HEK293T (cell line): ENCODE measurements at regions not wholly inside any gene's neighbourhood (a gene's known extent, or its start where the extent isn't known, plus 50 kb on each side); places are given as distances from the start of the nearest gene placed in this dataset.

ENCODE experiments used
- ARNT ChIP-seq: fragments of 450-650 bp; IDR thresholded peaks from 2 replicates; pipeline ENCODE4 v1.6.1; 2017; ENCODE audit warnings: mild to moderate bottlenecking
- BHLHE40 ChIP-seq: fragments of 450-650 bp; IDR thresholded peaks from 2 replicates; pipeline ENCODE4 v1.6.1; 2016; ENCODE audit warnings: mild to moderate bottlenecking, moderate library complexity, borderline replicate concordance
- ELF4 ChIP-seq: fragments of 450-650 bp; IDR thresholded peaks from 2 replicates; pipeline ENCODE4 v1.6.1; 2017; ENCODE audit warnings: antibody characterized with exemption
- FOXA1 ChIP-seq: fragments of 450-650 bp; IDR thresholded peaks from 2 replicates; pipeline ENCODE4 v1.6.1; 2016; ENCODE audit warnings: mild to moderate bottlenecking
- FOXM1 ChIP-seq: fragments of 450-650 bp; IDR thresholded peaks from 2 replicates; pipeline ENCODE4 v1.6.1; 2017; ENCODE audit warnings: mild to moderate bottlenecking, borderline replicate concordance
- HDGF ChIP-seq: fragments of 450-650 bp; IDR thresholded peaks from 2 replicates; pipeline ENCODE4 v1.6.1; 2017; ENCODE audit warnings: antibody characterized with exemption, borderline replicate concordance
- L3MBTL2 ChIP-seq: fragments of 450-650 bp; conservative IDR thresholded peaks from 2 replicates; pipeline ENCODE4 v1.6.1; 2016; ENCODE audit warnings: mild to moderate bottlenecking
- LEF1 ChIP-seq: fragments of 450-650 bp; IDR thresholded peaks from 2 replicates; pipeline ENCODE4 v1.6.1; 2017; ENCODE audit warnings: mild to moderate bottlenecking, borderline replicate concordance
- NFRKB ChIP-seq: fragments of 450-650 bp; IDR thresholded peaks from 2 replicates; pipeline ENCODE4 v1.6.1; 2016; ENCODE audit warnings: mild to moderate bottlenecking, moderate library complexity
- SP1 ChIP-seq: fragments of 450-650 bp; IDR thresholded peaks from 2 replicates; pipeline ENCODE4 v1.6.1; 2017
- SUZ12 ChIP-seq: fragments of 450-650 bp; IDR thresholded peaks from 2 replicates; pipeline ENCODE4 v1.6.1; 2016; ENCODE audit warnings: mild to moderate bottlenecking
- TARDBP ChIP-seq: fragments of 450-650 bp; IDR thresholded peaks from 2 replicates; pipeline ENCODE4 v1.6.1; 2016
- ZNF384 ChIP-seq: fragments of 450-650 bp; IDR thresholded peaks from 2 replicates; pipeline ENCODE4 v1.6.1; 2016

DNA sequence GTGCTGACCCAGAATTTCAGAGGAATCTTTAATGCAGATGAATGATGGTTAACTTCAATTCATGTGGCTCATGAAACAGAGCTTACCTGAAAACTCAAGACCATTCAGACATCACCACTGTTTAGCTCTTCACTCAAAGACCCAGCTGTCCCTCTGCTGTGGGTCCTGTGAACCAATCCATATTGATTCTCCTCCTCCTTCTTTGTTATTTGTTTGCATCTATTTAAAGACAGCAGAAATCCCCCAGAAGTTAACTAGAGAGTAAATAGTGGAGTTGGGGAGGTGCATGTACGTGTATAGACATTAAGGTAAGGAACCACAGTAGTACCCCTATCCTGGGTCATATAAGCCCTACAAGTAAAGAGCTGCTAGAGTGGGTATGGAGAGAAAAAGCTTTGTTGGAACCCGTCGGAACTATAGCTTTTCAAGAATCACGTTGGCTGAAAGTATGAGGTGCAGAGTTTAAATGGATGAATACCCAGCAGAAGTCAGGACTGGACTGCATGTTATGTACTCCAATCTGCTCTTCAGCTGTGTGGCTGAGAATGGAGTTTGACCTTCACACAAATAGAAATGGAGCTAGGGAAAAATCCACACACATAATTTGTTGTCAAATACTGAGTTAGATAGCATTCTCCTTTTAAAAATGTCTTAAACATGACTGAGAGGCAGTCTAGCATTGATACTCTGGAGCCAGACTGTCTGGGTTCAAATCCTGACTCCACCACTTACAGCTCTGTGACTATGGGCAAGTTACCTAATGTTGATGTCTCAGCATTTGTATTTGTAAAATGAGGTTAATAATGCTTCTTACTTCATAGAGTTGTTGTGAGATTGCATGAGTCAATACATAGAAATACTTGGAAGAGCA lies 81.7 kb upstream of the HK2 start:
- TF ChIP-seq L3MBTL2 (no peak), ZNF384 (no peak), NFRKB (no peak), SUZ12 (no peak), TARDBP (no peak), FOXA1 (no peak), SP1 (no peak), BHLHE40 (no peak), FOXM1 (no peak), ARNT (no peak), ELF4 (no peak), LEF1 (no peak), HDGF (no peak)
